CD14-positive monocyte (primary cell): ENCODE measurements at regions not wholly inside any gene's neighbourhood (a gene's known extent, or its start where the extent isn't known, plus 50 kb on each side); places are given as distances from the start of the nearest gene placed in this dataset.

ENCODE experiments used
- DNase-seq, 3 donors: peaks; one replicate each; pipeline ENCODE4 v3.0.0-alpha.2; 2011 to 2022
- H2AFZ ChIP-seq: 2 replicates; pipeline ENCODE4 v1.6.0; 2012; ENCODE audit warnings: mild to moderate bottlenecking, low read depth, low read length, inconsistent platforms; ENCODE audit not compliant: insufficient read depth, poor library complexity, severe bottlenecking
- H3K27ac ChIP-seq, 2 donors: 1 replicate in 1 of 2; 2 replicates in 1 of 2; pipeline ENCODE4 v1.5.1; 2012 to 2013; ENCODE audit warnings: low read length in 2 of 2, control low read depth in 1 of 2, inconsistent platforms in 1 of 2, low read depth in 1 of 2, mild to moderate bottlenecking in 1 of 2
- H3K27me3 ChIP-seq, 2 donors: one replicate each; pipeline versions ENCODE4 v1.6.0 to v1.6.1; 2011 to 2013; ENCODE audit warnings: low read length in 2 of 2; ENCODE audit not compliant: control insufficient read depth in 2 of 2, insufficient read depth in 2 of 2
- H3K36me3 ChIP-seq, 2 donors: replicated peaks in 1 of 2; 1 replicate in 1 of 2; 2 replicates in 1 of 2; pipeline versions ENCODE4 v1.5.1 to v1.6.1; 2012 to 2013; ENCODE audit warnings: low read length in 2 of 2, control low read depth in 1 of 2, inconsistent platforms in 1 of 2, mild to moderate bottlenecking in 1 of 2; ENCODE audit not compliant: insufficient read depth in 2 of 2, control insufficient read depth in 1 of 2
- H3K4me1 ChIP-seq, 2 donors: 1 replicate in 1 of 2; 2 replicates in 1 of 2; pipeline versions ENCODE4 v1.5.1 to v1.6.1; 2012 to 2013; ENCODE audit warnings: low read length in 2 of 2, control low read depth in 1 of 2, inconsistent platforms in 1 of 2, mild to moderate bottlenecking in 1 of 2, moderate library complexity in 1 of 2; ENCODE audit not compliant: insufficient read depth in 2 of 2, control insufficient read depth in 1 of 2
- H3K4me2 ChIP-seq: replicated peaks from 2 replicates; pipeline ENCODE3; 2012; ENCODE audit warnings: low read length, moderate library complexity, mild to moderate bottlenecking; ENCODE audit not compliant: poor library complexity, severe bottlenecking; ENCODE audit errors: extremely low read depth
- H3K4me3 ChIP-seq, 3 experiments: fragments of 200-600 bp in 1 of 3; sonication (generic) in 1 of 3; replicated peaks in 1 of 3; 1 replicate in 2 of 3; 2 replicates in 1 of 3; pipeline ENCODE4 v1.5.1; 2011 to 2013; ENCODE audit warnings: low read length in 3 of 3, mild to moderate bottlenecking in 3 of 3, control low read depth in 2 of 3, low read depth in 2 of 3, inconsistent platforms in 1 of 3, moderate library complexity in 1 of 3
- H3K79me2 ChIP-seq: 2 replicates; pipeline ENCODE4 v1.6.0; 2012; ENCODE audit warnings: mild to moderate bottlenecking, control low read depth, inconsistent platforms, low read length, moderate library complexity; ENCODE audit not compliant: insufficient read depth
- H3K9ac ChIP-seq: 2 replicates; pipeline ENCODE4 v1.6.0; 2017; ENCODE audit warnings: low read length, mild to moderate bottlenecking; ENCODE audit not compliant: insufficient read depth, poor library complexity, severe bottlenecking
- H3K9me3 ChIP-seq, 2 donors: replicated peaks in 1 of 2; 1 replicate in 1 of 2; 2 replicates in 1 of 2; pipeline versions ENCODE4 v1.5.1 to v1.6.1; 2012 to 2013; ENCODE audit warnings: low read length in 2 of 2, control low read depth in 1 of 2; ENCODE audit not compliant: control insufficient read depth in 1 of 2, insufficient read depth in 1 of 2
- H4K20me1 ChIP-seq: 2 replicates; pipeline ENCODE4 v1.6.0; 2012; ENCODE audit warnings: mild to moderate bottlenecking, low read length, control low read depth, moderate library complexity; ENCODE audit not compliant: insufficient read depth
- H3K27ac Mint-ChIP-seq, 7 donors: one replicate each; pipeline ENCODE4 v1.8.0; 2020; ENCODE audit warnings: mild to moderate bottlenecking in 7 of 7, mixed read lengths in 7 of 7, moderate library complexity in 6 of 7, inconsistent platforms in 2 of 7
- H3K27me3 Mint-ChIP-seq, 3 donors: one replicate each; pipeline ENCODE4 v1.8.0; 2021 to 2022; ENCODE audit warnings: low read depth in 3 of 3, mild to moderate bottlenecking in 3 of 3, mixed read lengths in 3 of 3, moderate library complexity in 3 of 3, inconsistent platforms in 1 of 3
- H3K36me3 Mint-ChIP-seq, 2 donors: one replicate each; pipeline ENCODE4 v1.8.0; 2020; ENCODE audit warnings: mixed read lengths in 2 of 2, inconsistent platforms in 1 of 2, mild to moderate bottlenecking in 1 of 2
- H3K4me1 Mint-ChIP-seq: one replicate; pipeline ENCODE4 v1.8.0; 2020; ENCODE audit warnings: mild to moderate bottlenecking, mixed read lengths
- H3K4me3 Mint-ChIP-seq, 2 donors: one replicate each; pipeline ENCODE4 v1.8.0; 2020; ENCODE audit warnings: mild to moderate bottlenecking in 2 of 2, mixed read lengths in 2 of 2, moderate library complexity in 1 of 2
- H3K9me3 Mint-ChIP-seq, 7 donors: one replicate each; pipeline ENCODE4 v1.8.0; 2020 to 2022; ENCODE audit warnings: mixed read lengths in 7 of 7, mild to moderate bottlenecking in 6 of 7, moderate library complexity in 6 of 7, inconsistent platforms in 2 of 7
- CTCF ChIP-seq: fragments of 200-600 bp; IDR thresholded peaks from one replicate; pipeline ENCODE4 v1.8.0; 2022; ENCODE audit warnings: antibody characterized with exemption, mild to moderate bottlenecking
- WGBS: methylation state at CpG from one replicate; pipeline ENCODE4 v1.1.5; 2013; ENCODE audit warnings: missing lambda C conversion rate; ENCODE audit not compliant: insufficient coverage; 5-methylcytosine and 5-hydroxymethylcytosine counted together
- intact Hi-C, 2 donors: fragments of 100-400 bp; cut with micrococcal nuclease; formaldehyde crosslinking; loops; one replicate each; pipeline versions ENCODE4 v1.15.0 to v1.15.1; 2023

- Histone ChIP-seq H3K9ac (no peak overlapping the region), H3K79me2 (no peaks in the 10 kb centered on the region), H3K27me3 (no peaks in the 10 kb centered on the region), H2AFZ (no peak overlapping the region), H4K20me1 (no peaks in the 10 kb centered on the region), H3K4me2 (no peak overlapping the region), H3K4me1 (no peaks in the 10 kb centered on the region), H3K36me3 (no peaks in the 10 kb centered on the region), H3K9me3 (no peaks in the 10 kb centered on the region), H3K4me3 (no peak overlapping the region), H3K27ac (no peak overlapping the region)
- Mint-ChIP-seq H3K36me3 (no peaks in the 10 kb centered on the region), H3K27me3 (no peaks in the 10 kb centered on the region), H3K4me3 (no peak overlapping the region), H3K27ac (no peak overlapping the region), H3K9me3 (peaks cover 0 to 2% (median 0%) of the 10 kb centered on the region in 7 donors), H3K4me1 (no peaks in the 10 kb centered on the region)
- no peak for TF ChIP-seq CTCF
- intact Hi-C loops: no loop called here
- DNase-seq: no peak
- WGBS: no CpG with 5 or more reads among the region's 2 CpGs
Measured at GRCh38 chrY:19262310-19262709, 482.2 kb downstream of the KDM5D start.

GRCh38 chrY:19232276-19232994, 458.9 kb upstream of the HSFY2 start:
- Histone ChIP-seq H3K27ac (no peak overlapping the region), H3K4me2 (no peak overlapping the region), H2AFZ (no peak overlapping the region), H3K79me2 (no peaks in the 10 kb centered on the region), H3K9me3 (no peaks in the 10 kb centered on the region), H3K4me3 (no peak overlapping the region), H3K36me3 (no peaks in the 10 kb centered on the region), H3K27me3 (no peaks in the 10 kb centered on the region), H4K20me1 (no peaks in the 10 kb centered on the region), H3K4me1 (no peaks in the 10 kb centered on the region), H3K9ac (no peak overlapping the region)
- no peak for DNase-seq
- no peaks in the 10 kb centered on the region for H3K4me1 Mint-ChIP-seq
- peaks cover 0 to 4% (median 0%) of the 10 kb centered on the region in 7 donors for H3K9me3 Mint-ChIP-seq
- intact Hi-C loops: no loop called here
- no peak overlapping the region for H3K27ac Mint-ChIP-seq
- TF ChIP-seq CTCF: no peak
- 0% methylated on average over 1 of the region's 9 CpGs for WGBS
- H3K4me3 Mint-ChIP-seq: no peak overlapping the region
- H3K27me3 Mint-ChIP-seq: no peaks in the 10 kb centered on the region
- no peaks in the 10 kb centered on the region for H3K36me3 Mint-ChIP-seq
